Fibroblast of pulmonary artery (primary cell): ENCODE measurements at regions not wholly inside any gene's neighbourhood (a gene's known extent, or its start where the extent isn't known, plus 50 kb on each side); places are given as distances from the start of the nearest gene placed in this dataset.

ENCODE experiments used
- DNase-seq: peaks from one replicate; pipeline ENCODE4 v3.0.0-alpha.2; 2010; ENCODE audit warnings: low read depth
- H3K4me3 ChIP-seq: replicated peaks from 2 replicates; pipeline ENCODE4 v1.5.1; 2011; ENCODE audit warnings: low read depth, mild to moderate bottlenecking, control low read depth, low read length, moderate library complexity
- TF ChIP-seq, protein P1 (sequence below): IDR thresholded peaks from 2 replicates; pipeline ENCODE4 v1.5.1; 2011; ENCODE audit warnings: mild to moderate bottlenecking, control low read depth, low read length, inconsistent platforms; ENCODE audit errors: missing control alignments

DNA sequence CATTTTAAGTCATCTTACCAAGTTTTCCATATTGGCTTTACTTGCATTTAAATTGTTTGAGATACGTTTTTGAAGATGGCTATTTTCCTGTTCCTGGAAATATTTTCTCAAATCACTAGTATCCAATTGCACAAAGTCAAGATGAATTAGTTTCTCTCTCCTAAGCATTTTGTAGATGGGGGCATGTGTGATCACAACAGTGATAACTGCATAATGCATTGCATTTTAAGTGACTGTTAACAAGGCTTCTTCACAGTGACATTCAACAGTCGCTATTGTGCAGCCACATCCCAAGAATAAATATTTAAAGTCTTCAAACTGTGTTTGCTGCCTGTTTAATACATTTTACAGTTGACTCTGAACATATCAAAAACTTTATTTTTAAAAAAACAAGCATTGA, 694.2 kb upstream of the CDH7 start:
- no peak for DNase-seq
- TF ChIP-seq, protein P1, sequence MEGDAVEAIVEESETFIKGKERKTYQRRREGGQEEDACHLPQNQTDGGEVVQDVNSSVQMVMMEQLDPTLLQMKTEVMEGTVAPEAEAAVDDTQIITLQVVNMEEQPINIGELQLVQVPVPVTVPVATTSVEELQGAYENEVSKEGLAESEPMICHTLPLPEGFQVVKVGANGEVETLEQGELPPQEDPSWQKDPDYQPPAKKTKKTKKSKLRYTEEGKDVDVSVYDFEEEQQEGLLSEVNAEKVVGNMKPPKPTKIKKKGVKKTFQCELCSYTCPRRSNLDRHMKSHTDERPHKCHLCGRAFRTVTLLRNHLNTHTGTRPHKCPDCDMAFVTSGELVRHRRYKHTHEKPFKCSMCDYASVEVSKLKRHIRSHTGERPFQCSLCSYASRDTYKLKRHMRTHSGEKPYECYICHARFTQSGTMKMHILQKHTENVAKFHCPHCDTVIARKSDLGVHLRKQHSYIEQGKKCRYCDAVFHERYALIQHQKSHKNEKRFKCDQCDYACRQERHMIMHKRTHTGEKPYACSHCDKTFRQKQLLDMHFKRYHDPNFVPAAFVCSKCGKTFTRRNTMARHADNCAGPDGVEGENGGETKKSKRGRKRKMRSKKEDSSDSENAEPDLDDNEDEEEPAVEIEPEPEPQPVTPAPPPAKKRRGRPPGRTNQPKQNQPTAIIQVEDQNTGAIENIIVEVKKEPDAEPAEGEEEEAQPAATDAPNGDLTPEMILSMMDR: no peak
- no peak overlapping the region for H3K4me3 ChIP-seq

DNA sequence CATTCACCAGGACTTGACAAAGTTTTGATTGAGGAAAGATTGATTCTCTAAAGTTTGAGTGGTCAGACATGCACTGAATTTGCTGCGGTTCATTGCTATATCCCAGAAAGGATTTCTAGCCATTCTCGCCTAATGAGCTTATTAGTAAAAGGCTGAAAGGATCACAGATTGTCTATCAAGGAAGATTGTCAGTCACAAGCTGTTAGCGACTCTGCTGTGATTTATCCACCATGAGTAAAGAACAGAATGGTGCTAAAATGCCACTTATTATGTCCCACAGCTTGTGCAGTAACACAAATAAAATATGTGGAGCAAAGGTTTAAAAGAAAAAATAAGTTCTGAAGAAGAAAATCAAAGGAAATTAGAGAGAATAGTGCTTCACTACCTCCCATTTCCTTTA, 701.2 kb upstream of the CDH7 start:
- TF ChIP-seq, protein P1: no peak
- no peak for DNase-seq
- H3K4me3 ChIP-seq: no peak overlapping the region

DNA sequence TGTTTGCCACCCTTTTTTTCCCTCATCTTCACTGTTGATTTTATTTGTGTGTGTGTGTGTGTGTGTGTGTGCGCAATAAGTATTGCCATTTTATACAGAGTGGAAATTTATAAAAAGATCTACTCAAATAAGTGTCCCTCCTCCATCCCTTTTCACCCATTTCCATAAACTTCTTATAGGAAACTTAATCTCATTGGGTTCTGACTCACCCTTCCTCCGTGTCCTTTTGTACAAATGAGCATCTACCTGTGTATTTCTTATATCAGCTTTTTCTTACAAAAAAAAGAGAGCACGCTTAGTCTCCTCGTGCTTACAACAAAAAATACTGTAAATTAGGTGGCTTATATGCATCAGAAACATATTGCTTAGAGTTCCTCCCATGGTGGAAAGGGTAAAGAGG, 711.2 kb upstream of the CDH7 start:
- H3K4me3 ChIP-seq: no peak overlapping the region
- no peak for DNase-seq
- TF ChIP-seq, protein P1: no peak

DNA sequence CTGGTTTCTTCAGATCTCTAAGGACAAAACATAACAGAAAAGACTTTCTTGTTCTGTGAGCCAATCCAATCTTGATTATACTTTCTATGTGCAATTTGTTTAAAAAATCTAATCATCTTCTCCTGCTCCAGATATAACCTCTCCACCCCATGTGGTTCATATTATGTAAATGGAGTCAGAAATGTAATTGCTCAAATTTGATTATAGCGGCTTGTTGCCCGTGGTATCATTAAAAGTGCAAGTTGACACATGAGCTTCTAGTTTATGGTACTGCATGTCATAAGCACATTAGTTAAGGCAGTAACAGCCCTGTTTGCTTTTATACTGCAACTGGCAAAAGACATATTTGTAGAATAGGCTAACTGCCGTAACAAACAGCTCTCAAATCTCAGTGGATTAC, 715.1 kb upstream of the CDH7 start:
- DNase-seq: no peak
- no peak overlapping the region for H3K4me3 ChIP-seq
- TF ChIP-seq, protein P1: no peak

DNA sequence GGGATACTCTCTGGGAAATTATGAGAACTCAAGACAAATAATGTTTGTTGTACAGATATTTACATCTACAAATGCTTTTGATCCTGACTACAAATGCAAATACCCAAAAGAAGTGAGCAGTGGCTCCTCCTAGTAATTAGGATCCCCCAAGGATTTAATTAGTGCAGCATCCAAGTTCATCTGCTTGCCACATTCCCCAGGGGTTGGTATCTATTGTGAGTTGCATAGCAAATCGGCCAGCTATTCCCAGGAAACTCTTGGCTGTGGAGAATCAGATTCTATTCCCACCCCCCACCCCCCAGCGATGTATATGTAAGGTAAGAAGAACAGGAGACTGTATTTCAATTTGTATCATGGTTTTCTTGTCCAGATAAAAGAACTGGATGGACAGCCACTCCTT, 725.1 kb upstream of the CDH7 start:
- DNase-seq: no peak
- H3K4me3 ChIP-seq: no peak overlapping the region
- TF ChIP-seq, protein P1: no peak

DNA sequence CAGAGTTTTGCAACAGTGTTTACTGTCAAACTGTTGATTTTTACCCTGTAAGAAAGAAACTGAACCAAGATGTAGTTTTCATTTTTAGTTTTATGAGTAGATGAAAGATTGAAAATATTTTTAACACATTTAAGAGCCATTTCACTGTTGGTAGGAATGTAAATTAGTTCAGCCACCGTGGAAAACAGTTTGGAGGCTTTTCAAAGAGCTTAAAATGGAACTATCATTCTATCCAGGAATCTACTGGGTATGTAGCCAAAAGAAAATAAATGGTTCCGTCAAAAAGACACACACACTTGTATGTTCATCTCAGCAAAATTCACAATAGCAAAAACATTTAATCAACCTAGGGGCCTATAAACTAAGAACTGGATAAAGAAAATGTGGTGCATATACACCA, 729.8 kb upstream of the CDH7 start:
- no peak for DNase-seq
- TF ChIP-seq, protein P1: no peak
- H3K4me3 ChIP-seq: no peak overlapping the region

DNA sequence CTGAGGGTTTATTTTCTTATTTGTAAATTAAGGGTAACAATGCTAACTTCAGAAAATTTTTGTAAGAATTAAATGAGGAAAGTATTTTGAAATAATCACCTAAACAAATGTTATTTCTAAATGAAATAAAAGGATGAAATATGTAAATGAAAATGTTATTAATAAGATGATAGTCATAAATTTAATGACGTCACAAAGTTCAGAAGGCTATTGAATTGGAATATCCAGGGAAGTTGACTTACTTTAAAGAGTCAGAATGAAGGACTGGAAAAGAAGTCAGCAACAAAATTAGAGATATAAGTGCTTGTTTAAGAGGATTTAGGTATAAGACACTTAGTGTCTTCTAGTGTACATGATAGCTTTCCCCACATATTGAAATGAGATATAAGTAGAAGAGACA, 732.6 kb upstream of the CDH7 start:
- TF ChIP-seq, protein P1: no peak
- H3K4me3 ChIP-seq: no peak overlapping the region
- DNase-seq: no peak
